GM18907 (cell line): ENCODE measurements at regions not wholly inside any gene's neighbourhood (a gene's known extent, or its start where the extent isn't known, plus 50 kb on each side); places are given as distances from the start of the nearest gene placed in this dataset.
"Not testable (repeated sequence)": the region's sequence is repeated elsewhere in the genome, so short reads cannot be mapped to it uniquely, and the experiment has no call there.

Experiments used
- ATAC-seq: cut with Tn5 transposase; IDR thresholded peaks from one replicate; pipeline ENCODE4 v1.9.1; 2021; ENCODE audit warnings: mild to moderate bottlenecking, moderate library complexity; ENCODE audit not compliant: unreplicated experiment

- ATAC-seq: no peak
Observed at GRCh38 chr6:8982668-8983067, 547.3 kb upstream of the SLC35B3 start.

- ATAC-seq: no peak
Observed at GRCh38 chr6:8973395-8973794, 538.0 kb upstream of the SLC35B3 start.

GRCh38 chr6:8969747-8970146 lies 534.4 kb upstream of the SLC35B3 start:
- ATAC-seq: no peak

- ATAC-seq: no peak
Observed at GRCh38 chr6:8958894-8959511, 523.7 kb upstream of the SLC35B3 start.

- ATAC-seq: no peak
Observed at GRCh38 chr6:8953310-8953709, 518.0 kb upstream of the SLC35B3 start.

- ATAC-seq: no peak
Observed at GRCh38 chr6:8948733-8949132, 513.4 kb upstream of the SLC35B3 start.

GRCh38 chr6:8947900-8948299 lies 512.6 kb upstream of the SLC35B3 start:
- ATAC-seq: no peak

- ATAC-seq: no peak
Observed at GRCh38 chr6:8944548-8944947, 509.2 kb upstream of the SLC35B3 start.

- no peak for ATAC-seq
Observed at GRCh38 chr6:8943073-8943472, 507.7 kb upstream of the SLC35B3 start.

- no peak for ATAC-seq
Observed at GRCh38 chr6:8941577-8941976, 506.2 kb upstream of the SLC35B3 start.

GRCh38 chr6:8940356-8940755 lies 505.0 kb upstream of the SLC35B3 start:
- ATAC-seq: no peak

GRCh38 chr6:8939615-8940014 lies 504.3 kb upstream of the SLC35B3 start:
- ATAC-seq: peak; percentile 83

GRCh38 chr6:8934318-8934717 lies 499.0 kb upstream of the SLC35B3 start:
- no peak for ATAC-seq

- no peak for ATAC-seq
Observed at GRCh38 chr6:8930009-8930408, 494.7 kb upstream of the SLC35B3 start.

- not testable (repeated sequence) for ATAC-seq
Observed at GRCh38 chr6:8920244-8920643, 484.9 kb upstream of the SLC35B3 start.

GRCh38 chr6:8918196-8918595 lies 482.9 kb upstream of the SLC35B3 start:
- peak; percentile 63 for ATAC-seq

GRCh38 chr6:8914700-8915099 lies 479.4 kb upstream of the SLC35B3 start:
- ATAC-seq: no peak

- ATAC-seq: no peak
Observed at GRCh38 chr6:8908638-8909037, 473.3 kb upstream of the SLC35B3 start.

- ATAC-seq: no peak
Observed at GRCh38 chr6:8906699-8907098, 471.4 kb upstream of the SLC35B3 start.

GRCh38 chr6:8905757-8906156 lies 470.4 kb upstream of the SLC35B3 start:
- no peak for ATAC-seq

GRCh38 chr6:8904754-8905153 lies 469.4 kb upstream of the SLC35B3 start:
- no peak for ATAC-seq

- ATAC-seq: no peak
Observed at GRCh38 chr6:8900056-8900455, 464.7 kb upstream of the SLC35B3 start.

- ATAC-seq: no peak
Observed at GRCh38 chr6:8889514-8889913, 454.2 kb upstream of the SLC35B3 start.
